ENCODE measurements at regions not wholly inside any gene's neighbourhood (a gene's known extent, or its start where the extent isn't known, plus 50 kb on each side); places are given as distances from the start of the nearest gene placed in this dataset.

GRCh38 chr7:112554591-112554990 is 73.8 kb downstream of the LSMEM1 start:
- H3K27ac ChIP-seq, result no peak overlapping the region
- no peaks in the 10 kb centered on the region for H3K27me3 ChIP-seq
- no peak overlapping the region for H3K4me3 ChIP-seq
- intact Hi-C loops (cut with DNase I), result no loop called here
- DNase-seq (no peak), ATAC-seq (no peak)
- no peaks in the 10 kb centered on the region for H3K4me1 ChIP-seq
- H3K9me3 ChIP-seq, result no peaks in the 10 kb centered on the region
- TF ChIP-seq, protein P1, sequence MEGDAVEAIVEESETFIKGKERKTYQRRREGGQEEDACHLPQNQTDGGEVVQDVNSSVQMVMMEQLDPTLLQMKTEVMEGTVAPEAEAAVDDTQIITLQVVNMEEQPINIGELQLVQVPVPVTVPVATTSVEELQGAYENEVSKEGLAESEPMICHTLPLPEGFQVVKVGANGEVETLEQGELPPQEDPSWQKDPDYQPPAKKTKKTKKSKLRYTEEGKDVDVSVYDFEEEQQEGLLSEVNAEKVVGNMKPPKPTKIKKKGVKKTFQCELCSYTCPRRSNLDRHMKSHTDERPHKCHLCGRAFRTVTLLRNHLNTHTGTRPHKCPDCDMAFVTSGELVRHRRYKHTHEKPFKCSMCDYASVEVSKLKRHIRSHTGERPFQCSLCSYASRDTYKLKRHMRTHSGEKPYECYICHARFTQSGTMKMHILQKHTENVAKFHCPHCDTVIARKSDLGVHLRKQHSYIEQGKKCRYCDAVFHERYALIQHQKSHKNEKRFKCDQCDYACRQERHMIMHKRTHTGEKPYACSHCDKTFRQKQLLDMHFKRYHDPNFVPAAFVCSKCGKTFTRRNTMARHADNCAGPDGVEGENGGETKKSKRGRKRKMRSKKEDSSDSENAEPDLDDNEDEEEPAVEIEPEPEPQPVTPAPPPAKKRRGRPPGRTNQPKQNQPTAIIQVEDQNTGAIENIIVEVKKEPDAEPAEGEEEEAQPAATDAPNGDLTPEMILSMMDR (IDR thresholded peaks at IDR 0.05), result no peak
- no peak for TF ChIP-seq POLR2A (IDR thresholded peaks at IDR 0.05)
- no peaks in the 10 kb centered on the region for H3K36me3 ChIP-seq

DNA sequence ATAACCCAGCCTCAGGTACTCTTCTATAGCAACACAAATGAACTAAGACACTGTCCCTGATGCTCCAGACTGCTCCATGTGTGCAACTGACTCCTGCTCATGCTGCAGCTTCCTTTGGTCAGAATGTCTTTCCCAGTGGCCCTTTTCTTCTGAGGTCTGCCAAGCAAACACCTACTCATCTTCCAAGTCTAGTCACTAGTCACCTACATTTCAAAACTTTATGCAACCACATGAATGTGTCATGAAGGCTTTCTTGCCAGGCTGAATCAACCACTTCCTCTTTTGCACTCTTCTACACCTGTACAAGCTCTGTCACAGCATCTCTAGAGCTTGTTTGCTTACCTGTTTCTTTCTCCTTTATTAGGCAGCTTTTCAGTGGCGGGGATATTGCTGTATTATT is 75.8 kb downstream of the LSMEM1 start:
- no peak for TF ChIP-seq POLR2A (IDR thresholded peaks at IDR 0.05)
- TF ChIP-seq, protein P1 (IDR thresholded peaks at IDR 0.05), result no peak
- intact Hi-C loops (cut with DNase I), result no loop called here
- DNase-seq (no peak), ATAC-seq (no peak)
- Histone ChIP-seq H3K27me3 (no peaks in the 10 kb centered on the region), H3K27ac (no peak overlapping the region), H3K4me3 (no peak overlapping the region), H3K4me1 (no peaks in the 10 kb centered on the region), H3K9me3 (no peaks in the 10 kb centered on the region), H3K36me3 (no peaks in the 10 kb centered on the region)
- 75% methylated on average over 1 of the region's 1 CpG for WGBS (ENCODE audit: insufficient coverage, low coverage, low lambda C conversion rate, missing lambda C conversion rate)

DNA sequence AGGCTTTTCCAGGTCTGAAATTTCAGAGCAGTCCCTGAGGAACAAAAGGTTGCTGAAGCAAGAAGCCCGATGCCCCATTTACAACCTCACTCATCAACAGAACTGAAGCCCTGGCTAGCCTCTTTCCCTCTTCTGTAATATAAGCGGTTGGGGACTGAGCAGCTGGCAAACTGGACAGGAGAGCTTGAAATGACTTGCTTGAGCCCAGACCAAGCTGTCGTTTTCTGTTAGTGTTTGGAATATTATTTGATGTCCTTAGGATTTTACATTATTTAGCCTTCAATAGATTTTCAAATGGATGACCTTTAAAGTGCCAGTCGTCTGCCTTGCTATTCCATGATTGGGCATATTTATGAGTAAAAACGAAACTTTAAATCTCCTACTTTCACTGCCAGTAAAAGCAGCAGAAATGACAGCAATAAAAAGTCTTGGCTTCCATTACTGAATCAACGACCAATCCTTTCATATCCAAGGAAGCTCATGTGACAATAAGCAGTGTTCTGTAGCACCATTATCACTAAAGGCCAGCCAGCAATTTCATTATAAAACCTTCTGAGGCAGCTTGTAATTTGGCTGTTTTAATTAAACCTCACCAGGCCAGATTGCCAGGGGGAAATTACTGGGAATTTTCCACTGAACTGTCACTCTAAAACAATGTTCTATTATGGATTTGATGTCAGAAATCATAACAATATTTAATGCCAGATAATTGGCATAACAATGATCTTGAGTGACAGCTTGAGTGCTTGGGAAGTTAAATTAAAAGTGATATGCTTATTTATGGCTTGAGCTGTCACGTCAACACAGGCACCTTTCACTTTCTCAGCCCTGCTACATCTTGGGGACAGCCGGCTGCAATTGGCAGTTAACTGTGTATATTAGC is 85.9 kb downstream of the LSMEM1 start:
- intact Hi-C loops (cut with DNase I), result no loop called here
- ATAC-seq (no peak), DNase-seq (no peak)
- Histone ChIP-seq H3K9me3 (no peaks in the 10 kb centered on the region), H3K27ac (no peak overlapping the region), H3K4me1 (no peaks in the 10 kb centered on the region), H3K4me3 (no peak overlapping the region), H3K27me3 (no peaks in the 10 kb centered on the region), H3K36me3 (no peaks in the 10 kb centered on the region)
- TF ChIP-seq POLR2A (IDR thresholded peaks at IDR 0.05), result no peak
- TF ChIP-seq, protein P1 (IDR thresholded peaks at IDR 0.05), result no peak
- 39% methylated on average over 8 of the region's 8 CpGs for WGBS (ENCODE audit: insufficient coverage, low coverage, low lambda C conversion rate, missing lambda C conversion rate)

DNA sequence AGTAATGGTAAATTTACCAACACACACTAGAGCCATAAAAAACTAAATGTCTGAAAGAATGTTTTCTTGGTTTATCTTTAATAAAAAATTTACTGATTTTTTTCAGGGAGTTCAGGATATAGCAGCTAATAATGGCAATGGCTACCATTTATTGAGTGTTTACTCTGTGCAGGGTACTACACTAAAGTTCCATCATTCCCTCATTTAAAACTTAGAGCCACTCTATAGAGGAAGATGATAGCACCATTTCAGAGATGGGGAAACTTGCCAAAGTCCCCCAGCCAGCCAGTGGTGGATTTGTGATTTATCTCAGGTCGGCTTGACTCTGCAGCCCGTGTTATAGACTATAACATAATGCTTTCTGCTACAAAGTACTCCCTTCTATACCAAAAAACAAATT is 86.6 kb downstream of the LSMEM1 start:
- H3K27me3 ChIP-seq, result no peaks in the 10 kb centered on the region
- H3K27ac ChIP-seq, result no peak overlapping the region
- H3K36me3 ChIP-seq, result no peaks in the 10 kb centered on the region
- ATAC-seq (no peak), DNase-seq (no peak)
- H3K9me3 ChIP-seq, result no peaks in the 10 kb centered on the region
- peaks cover 0 to 3% (median 0%) of the 10 kb centered on the region in 4 donors for H3K4me1 ChIP-seq
- intact Hi-C loops (cut with DNase I), result no loop called here
- 79% methylated on average over 2 of the region's 2 CpGs for WGBS (ENCODE audit: insufficient coverage, low coverage, low lambda C conversion rate, missing lambda C conversion rate)
- H3K4me3 ChIP-seq, result no peak overlapping the region
- no peak for TF ChIP-seq POLR2A (IDR thresholded peaks at IDR 0.05)
- TF ChIP-seq, protein P1 (IDR thresholded peaks at IDR 0.05), result no peak

Measured in right lobe of liver (tissue), 6 donors.